GM06990 (cell line): ENCODE measurements at regions not wholly inside any gene's neighbourhood (a gene's known extent, or its start where the extent isn't known, plus 50 kb on each side); places are given as distances from the start of the nearest gene placed in this dataset.

Source experiments
- DNase-seq: peaks from one replicate; pipeline ENCODE4 v3.0.0-alpha.2; 2011; ENCODE audit not compliant: insufficient read length; ENCODE audit errors: extremely low read depth
- H3K27me3 ChIP-seq: replicated peaks from 2 replicates; pipeline ENCODE4 v1.6.0; 2011; ENCODE audit warnings: low read length; ENCODE audit not compliant: control insufficient read depth, insufficient read depth
- H3K36me3 ChIP-seq: 2 replicates; pipeline ENCODE4 v1.5.1; 2011; ENCODE audit warnings: low read length; ENCODE audit not compliant: control insufficient read depth, insufficient read depth
- H3K4me3 ChIP-seq: replicated peaks from 2 replicates; pipeline ENCODE4 v1.5.1; 2011; ENCODE audit warnings: low read depth, mild to moderate bottlenecking, control low read depth, low read length
- TF ChIP-seq, protein P1 (sequence below): IDR thresholded peaks from 2 replicates; pipeline ENCODE4 v1.5.1; 2011; ENCODE audit warnings: low read length, control low read depth, mild to moderate bottlenecking, inconsistent platforms; ENCODE audit not compliant: insufficient read depth, poor library complexity, severe bottlenecking

DNA sequence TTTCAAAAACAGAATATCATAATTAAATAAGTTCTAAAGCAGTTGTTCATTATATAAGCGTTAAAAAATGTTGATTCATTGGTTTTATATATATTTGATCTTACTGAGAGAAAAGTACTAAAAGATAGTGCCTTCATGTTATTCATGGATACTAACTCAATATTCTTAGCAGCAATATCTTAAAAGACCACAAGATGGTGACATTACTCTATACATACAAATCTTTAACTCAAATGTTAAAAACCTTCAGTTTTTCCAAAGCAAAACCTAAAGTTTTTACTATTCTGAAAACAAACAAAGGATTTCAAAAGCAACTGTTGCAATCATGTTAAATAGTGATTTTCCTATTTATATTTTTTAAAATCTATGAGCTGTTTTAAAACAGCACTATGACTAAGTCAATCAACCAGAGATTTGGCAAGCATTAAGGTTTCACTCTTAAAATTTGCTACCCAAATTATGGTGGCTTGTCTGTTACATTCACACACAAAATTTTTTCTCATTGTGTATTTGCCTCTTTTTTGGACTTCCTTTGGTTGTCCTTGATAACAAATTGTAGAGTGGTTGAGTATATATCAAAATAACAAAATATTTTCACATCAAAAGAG lies 50.1 kb upstream of the RERGL start:
- H3K36me3 ChIP-seq, result no peaks in the 10 kb centered on the region
- no peak for DNase-seq
- H3K4me3 ChIP-seq, result no peak overlapping the region
- TF ChIP-seq, protein P1, sequence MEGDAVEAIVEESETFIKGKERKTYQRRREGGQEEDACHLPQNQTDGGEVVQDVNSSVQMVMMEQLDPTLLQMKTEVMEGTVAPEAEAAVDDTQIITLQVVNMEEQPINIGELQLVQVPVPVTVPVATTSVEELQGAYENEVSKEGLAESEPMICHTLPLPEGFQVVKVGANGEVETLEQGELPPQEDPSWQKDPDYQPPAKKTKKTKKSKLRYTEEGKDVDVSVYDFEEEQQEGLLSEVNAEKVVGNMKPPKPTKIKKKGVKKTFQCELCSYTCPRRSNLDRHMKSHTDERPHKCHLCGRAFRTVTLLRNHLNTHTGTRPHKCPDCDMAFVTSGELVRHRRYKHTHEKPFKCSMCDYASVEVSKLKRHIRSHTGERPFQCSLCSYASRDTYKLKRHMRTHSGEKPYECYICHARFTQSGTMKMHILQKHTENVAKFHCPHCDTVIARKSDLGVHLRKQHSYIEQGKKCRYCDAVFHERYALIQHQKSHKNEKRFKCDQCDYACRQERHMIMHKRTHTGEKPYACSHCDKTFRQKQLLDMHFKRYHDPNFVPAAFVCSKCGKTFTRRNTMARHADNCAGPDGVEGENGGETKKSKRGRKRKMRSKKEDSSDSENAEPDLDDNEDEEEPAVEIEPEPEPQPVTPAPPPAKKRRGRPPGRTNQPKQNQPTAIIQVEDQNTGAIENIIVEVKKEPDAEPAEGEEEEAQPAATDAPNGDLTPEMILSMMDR, result peak; percentile 41
- no peaks in the 10 kb centered on the region for H3K27me3 ChIP-seq
